HG02759 (cell line): ENCODE measurements at regions not wholly inside any gene's neighbourhood (a gene's known extent, or its start where the extent isn't known, plus 50 kb on each side); places are given as distances from the start of the nearest gene placed in this dataset.

Experiments
- ATAC-seq: cut with Tn5 transposase; IDR thresholded peaks from one replicate; pipeline ENCODE4 v1.9.1; 2021; ENCODE audit warnings: mild to moderate bottlenecking, moderate library complexity; ENCODE audit not compliant: unreplicated experiment

- no peak for ATAC-seq
Measured at GRCh38 chr2:173760553-173760952, 204.6 kb downstream of the SP3 start.

GRCh38 chr2:173761603-173762119 lies 203.5 kb downstream of the SP3 start:
- no peak for ATAC-seq

GRCh38 chr2:173762221-173762620 lies 203.0 kb downstream of the SP3 start:
- ATAC-seq, result no peak

- ATAC-seq, result no peak
Measured at GRCh38 chr2:173762864-173763263, 202.3 kb downstream of the SP3 start.

GRCh38 chr2:173763641-173764040 lies 201.5 kb downstream of the SP3 start:
- no peak for ATAC-seq

GRCh38 chr2:173764094-173764493 lies 201.1 kb downstream of the SP3 start:
- no peak for ATAC-seq

- ATAC-seq, result no peak
Measured at GRCh38 chr2:173766537-173767289, 198.5 kb downstream of the SP3 start.

GRCh38 chr2:173770947-173771678 lies 194.1 kb downstream of the SP3 start:
- no peak for ATAC-seq

GRCh38 chr2:173772205-173772604 lies 193.0 kb downstream of the SP3 start:
- ATAC-seq, result no peak

- ATAC-seq, result no peak
Measured at GRCh38 chr2:173773076-173773475, 192.1 kb downstream of the SP3 start.

GRCh38 chr2:173775440-173775839 lies 189.7 kb downstream of the SP3 start:
- no peak for ATAC-seq

GRCh38 chr2:173782681-173783080 lies 182.5 kb downstream of the SP3 start:
- ATAC-seq, result no peak

- ATAC-seq, result no peak
Measured at GRCh38 chr2:173783382-173783781, 181.8 kb downstream of the SP3 start.

- ATAC-seq, result no peak
Measured at GRCh38 chr2:173785813-173786212, 179.4 kb downstream of the SP3 start.

- ATAC-seq, result no peak
Measured at GRCh38 chr2:173791502-173791901, 173.7 kb downstream of the SP3 start.

- ATAC-seq, result no peak
Measured at GRCh38 chr2:173792166-173792565, 173.0 kb downstream of the SP3 start.

- no peak for ATAC-seq
Measured at GRCh38 chr2:173792741-173793140, 172.4 kb downstream of the SP3 start.

GRCh38 chr2:173793709-173794565 lies 171.2 kb downstream of the SP3 start:
- ATAC-seq, result no peak

- ATAC-seq, result no peak
Measured at GRCh38 chr2:173797586-173798263, 167.4 kb downstream of the SP3 start.

GRCh38 chr2:173802518-173802917 lies 162.7 kb downstream of the SP3 start:
- no peak for ATAC-seq

GRCh38 chr2:173803449-173803848 lies 161.7 kb downstream of the SP3 start:
- ATAC-seq, result no peak
